ENCODE measurements at regions not wholly inside any gene's neighbourhood (a gene's known extent, or its start where the extent isn't known, plus 50 kb on each side); places are given as distances from the start of the nearest gene placed in this dataset.

- no peak overlapping the region for H3K4me3 ChIP-seq (ENCODE audit: low read depth in 2 of 2, low read length in 1 of 2)
- no peaks in the 10 kb centered on the region for H3F3A ChIP-seq (replicated peaks; ENCODE audit: insufficient read depth)
- CTCF ChIA-PET = no interaction called here
- DNase-seq = no peak
- H3K9me3 ChIP-seq = no peaks in the 10 kb centered on the region
- H3K9me2 ChIP-seq = no peaks in the 10 kb centered on the region
- no peaks in the 10 kb centered on the region for H3K36me3 ChIP-seq (replicated peaks in 1 of 2; ENCODE audit: control insufficient read depth in 1 of 2, insufficient read depth in 2 of 2, low read length in 1 of 2)
- H3K27me3 ChIP-seq (ENCODE audit: insufficient read depth) = peaks cover 26% of the 10 kb centered on the region
- TF ChIP-seq SIN3A (IDR thresholded peaks at IDR 0.05; ENCODE audit: borderline replicate concordance, low read depth, low read length) (no peak), PBX3 (IDR thresholded peaks at IDR 0.05) (no peak), CHD2 (IDR thresholded peaks at IDR 0.05; ENCODE audit: low read length, partially characterized antibody) (no peak), TAF1 (IDR thresholded peaks at IDR 0.05; ENCODE audit: borderline replicate concordance, low read depth, low read length) (no peak), RXRA (IDR thresholded peaks at IDR 0.05; ENCODE audit: borderline replicate concordance, low read depth) (no peak), RAD21 (IDR thresholded peaks at IDR 0.05; ENCODE audit: low read length) (no peak), IRF3 (IDR thresholded peaks at IDR 0.05; ENCODE audit: low read depth, low read length) (no peak), FOXM1 (IDR thresholded peaks at IDR 0.05; ENCODE audit: low read depth) (no peak), EZH2phosphoT487 (IDR thresholded peaks at IDR 0.05; ENCODE audit: borderline replicate concordance, low read depth) (no peak), GABPA (IDR thresholded peaks at IDR 0.05; ENCODE audit: low read depth) (no peak), MXI1 (IDR thresholded peaks at IDR 0.05; ENCODE audit: low read depth, low read length) (no peak), RCOR1 (IDR thresholded peaks at IDR 0.05; ENCODE audit: low read length) (no peak), CTCF (IDR thresholded peaks at IDR 0.05) (no peak), NFIC (IDR thresholded peaks at IDR 0.05; ENCODE audit: borderline replicate concordance) (no peak), USF2 (IDR thresholded peaks at IDR 0.05; ENCODE audit: borderline replicate concordance, low read depth, low read length) (no peak), TEAD4 (IDR thresholded peaks at IDR 0.05; ENCODE audit: borderline replicate concordance, insufficient read depth) (no peak), JUND (IDR thresholded peaks at IDR 0.05) (no peak), SMC3 (IDR thresholded peaks at IDR 0.05; ENCODE audit: low read depth, low read length) (no peak), YY1 (IDR thresholded peaks at IDR 0.05; ENCODE audit: low read depth) (no peak), RFX5 (IDR thresholded peaks at IDR 0.05; ENCODE audit: low read length) (no peak)
- POLR2A ChIA-PET = no interaction called here
- no peak overlapping the region for H2AFZ ChIP-seq (ENCODE audit: low read depth)
- no peak overlapping the region for H3K4me2 ChIP-seq
- H3K27ac ChIP-seq (ENCODE audit: low read depth in 2 of 2, low read length in 1 of 2) = no peak overlapping the region
- no peak overlapping the region for H3K9ac ChIP-seq
- peaks cover 0 to 4% of the 10 kb centered on the region in 2 experiments; a peak in 1 of 4 replicates for H3K4me1 ChIP-seq (ENCODE audit: control insufficient read depth in 1 of 2, insufficient read depth in 2 of 2, low read depth in 1 of 2, low read length in 1 of 2)
- H4K20me1 ChIP-seq (ENCODE audit: insufficient read depth) = no peaks in the 10 kb centered on the region
- H3K79me2 ChIP-seq (ENCODE audit: insufficient read depth) = no peaks in the 10 kb centered on the region
- 12% methylated on average over 11 of the region's 23 CpGs for WGBS (ENCODE audit: low lambda C conversion rate)
Observed at GRCh38 chr12:34352098-34352497, 329.8 kb downstream of the ALG10 start.
